Bronchial epithelial cell (primary cell): ENCODE measurements at regions not wholly inside any gene's neighbourhood (a gene's known extent, or its start where the extent isn't known, plus 50 kb on each side); places are given as distances from the start of the nearest gene placed in this dataset.
A peak's percentile ranks its signal among the peaks of the same experiment; 100 is the strongest.

Source experiments
- DNase-seq: peaks from one replicate; pipeline ENCODE4 v3.0.0-alpha.2; 2010; ENCODE audit warnings: low read depth
- FAIRE-seq: peaks from 2 replicates; lab custom pipeline; 2011; peaks lifted over from hg19 to GRCh38; lab: Jason Lieb, UNC
- H3K27me3 ChIP-seq: 2 replicates; pipeline ENCODE4 v1.5.1; 2011; ENCODE audit warnings: low read length; ENCODE audit not compliant: control insufficient read depth, insufficient read depth
- H3K36me3 ChIP-seq: 2 replicates; pipeline ENCODE4 v1.5.1; 2011; ENCODE audit warnings: low read length; ENCODE audit not compliant: control insufficient read depth, insufficient read depth
- H3K4me3 ChIP-seq: 2 replicates; pipeline ENCODE4 v1.5.1; 2011; ENCODE audit warnings: mild to moderate bottlenecking, low read depth, low read length, control low read depth
- CTCF ChIP-seq: IDR thresholded peaks from 2 replicates; pipeline ENCODE4 v1.5.1; 2011; ENCODE audit warnings: mild to moderate bottlenecking, moderate library complexity, low read length, control low read depth, inconsistent platforms; ENCODE audit not compliant: insufficient read depth, severe bottlenecking

GRCh38 chr9:86549920-86550319, 195.7 kb upstream of the TUT7 start:
- H3K36me3 ChIP-seq, result no peaks in the 10 kb centered on the region
- no peak overlapping the region for H3K4me3 ChIP-seq
- H3K27me3 ChIP-seq, result no peaks in the 10 kb centered on the region
- no peak for DNase-seq
- TF ChIP-seq CTCF, result no peak
- FAIRE-seq, result no peak

GRCh38 chr9:86549401-86549811, 195.2 kb upstream of the TUT7 start:
- no peak for TF ChIP-seq CTCF
- Histone ChIP-seq H3K4me3 (no peak overlapping the region), H3K36me3 (no peaks in the 10 kb centered on the region), H3K27me3 (no peaks in the 10 kb centered on the region)
- FAIRE-seq (no peak), DNase-seq (peak; percentile 72)

GRCh38 chr9:86548220-86548619, 194.0 kb upstream of the TUT7 start:
- Histone ChIP-seq H3K36me3 (no peaks in the 10 kb centered on the region), H3K4me3 (no peak overlapping the region), H3K27me3 (no peaks in the 10 kb centered on the region)
- TF ChIP-seq CTCF, result no peak
- DNase-seq, result no peak
- no peak for FAIRE-seq

- no peak for TF ChIP-seq CTCF
- DNase-seq (no peak), FAIRE-seq (no peak)
- Histone ChIP-seq H3K36me3 (no peaks in the 10 kb centered on the region), H3K4me3 (no peak overlapping the region), H3K27me3 (no peaks in the 10 kb centered on the region)
Observed at GRCh38 chr9:86547571-86547970, 193.4 kb upstream of the TUT7 start.

GRCh38 chr9:86546712-86547111, 192.5 kb upstream of the TUT7 start:
- DNase-seq (no peak), FAIRE-seq (no peak)
- TF ChIP-seq CTCF, result no peak

GRCh38 chr9:86545090-86545489, 190.9 kb upstream of the TUT7 start:
- Histone ChIP-seq H3K27me3 (no peaks in the 10 kb centered on the region), H3K36me3 (no peaks in the 10 kb centered on the region), H3K4me3 (no peak overlapping the region)
- TF ChIP-seq CTCF, result no peak
- DNase-seq (no peak), FAIRE-seq (no peak)

More at GRCh38 chr9:86546712-86547111, 192.5 kb upstream of the TUT7 start:
- Histone ChIP-seq H3K27me3 (no peaks in the 10 kb centered on the region), H3K4me3 (no peak overlapping the region), H3K36me3 (no peaks in the 10 kb centered on the region)
